H1 (cell line): ENCODE measurements at regions not wholly inside any gene's neighbourhood (a gene's known extent, or its start where the extent isn't known, plus 50 kb on each side); places are given as distances from the start of the nearest gene placed in this dataset.

Experiments
- CTCF ChIA-PET: fragments of 300-600 bp; sonication (Branson Sonifier 250); formaldehyde crosslinking; loops from one replicate; lab custom pipeline; 2021; ENCODE audit not compliant: partially characterized antibody; lab: Charles Lee
- POLR2A ChIA-PET: fragments of 300-600 bp; sonication (Branson Sonifier 250); formaldehyde crosslinking; loops from one replicate; lab custom pipeline; 2021; ENCODE audit warnings: inconsistent platforms; ENCODE audit not compliant: partially characterized antibody; lab: Charles Lee
- DNase-seq, 2 experiments: peaks; one replicate each; pipeline versions ENCODE4 v3.0.0 to v3.0.0-alpha.2; 2010 to 2022; ENCODE audit warnings: low spot score in 2 of 2, low read depth in 1 of 2, mixed read lengths in 1 of 2
- FAIRE-seq: peaks from 2 replicates; lab custom pipeline; 2011; peaks lifted over from hg19 to GRCh38; lab: Jason Lieb, UNC
- H2AFZ ChIP-seq: 2 replicates; pipeline ENCODE4 v1.8.1; 2012; ENCODE audit warnings: low read length, inconsistent platforms
- H2AK5ac ChIP-seq: 2 replicates; pipeline ENCODE4 v1.6.1; 2013; ENCODE audit warnings: low read depth, low read length
- H2BK120ac ChIP-seq: replicated peaks from 2 replicates; pipeline ENCODE3; 2013; ENCODE audit warnings: low read depth, low read length, inconsistent platforms
- H2BK12ac ChIP-seq: 2 replicates; pipeline ENCODE4 v1.6.1; 2013; ENCODE audit warnings: low read depth, low read length
- H2BK15ac ChIP-seq: 2 replicates; pipeline ENCODE4 v1.6.1; 2013; ENCODE audit warnings: low read length
- H2BK20ac ChIP-seq: 2 replicates; pipeline ENCODE4 v1.6.1; 2013; ENCODE audit warnings: low read length
- H2BK5ac ChIP-seq: 2 replicates; pipeline ENCODE4 v1.6.1; 2013; ENCODE audit warnings: low read depth, low read length
- H3K14ac ChIP-seq: 2 replicates; pipeline ENCODE4 v1.6.1; 2013; ENCODE audit warnings: inconsistent platforms; ENCODE audit not compliant: insufficient read length
- H3K18ac ChIP-seq: 2 replicates; pipeline ENCODE4 v1.6.1; 2013; ENCODE audit warnings: low read length; ENCODE audit errors: extremely low read depth
- H3K23ac ChIP-seq: 2 replicates; pipeline ENCODE4 v1.6.1; 2013; ENCODE audit warnings: inconsistent platforms; ENCODE audit not compliant: insufficient read length
- H3K23me2 ChIP-seq: 2 replicates; pipeline ENCODE4 v1.6.1; 2013; ENCODE audit warnings: low read depth, low read length
- H3K27ac ChIP-seq: 2 replicates; pipeline ENCODE4 v1.6.1; 2011; ENCODE audit warnings: low read depth, low read length, inconsistent platforms
- H3K27me3 ChIP-seq, 4 experiments: replicated peaks in 1 of 4; 1 replicate in 1 of 4; 2 replicates in 3 of 4; pipeline versions ENCODE4 v1.6.1 to v1.8.1; 2011 to 2013; ENCODE audit warnings: low read length in 3 of 4, mild to moderate bottlenecking in 3 of 4, inconsistent platforms in 2 of 4, mixed read lengths in 2 of 4, moderate library complexity in 1 of 4; ENCODE audit not compliant: control insufficient read depth in 3 of 4, insufficient read depth in 3 of 4; ENCODE audit errors: extremely low read depth in 1 of 4
- H3K36me3 ChIP-seq, 4 experiments: 2 replicates each; pipeline versions ENCODE4 v1.6.1 to v1.8.1; 2011 to 2013; ENCODE audit warnings: mild to moderate bottlenecking in 4 of 4, low read length in 3 of 4, moderate library complexity in 2 of 4, control low read depth in 1 of 4, inconsistent platforms in 1 of 4; ENCODE audit not compliant: insufficient read depth in 4 of 4, control insufficient read depth in 2 of 4
- H3K4ac ChIP-seq: replicated peaks from 2 replicates; pipeline ENCODE3; 2013; ENCODE audit warnings: low read length, low read depth, mixed read lengths, inconsistent platforms; ENCODE audit not compliant: insufficient read length
- H3K4me1 ChIP-seq, 4 experiments: replicated peaks in 1 of 4; 1 replicate in 1 of 4; 2 replicates in 3 of 4; pipeline versions ENCODE4 v1.6.1 to v1.8.1; 2011 to 2013; ENCODE audit warnings: low read length in 3 of 4, inconsistent platforms in 2 of 4, mixed read lengths in 1 of 4; ENCODE audit not compliant: insufficient read depth in 4 of 4, control insufficient read depth in 3 of 4
- H3K4me2 ChIP-seq, 2 experiments: 2 replicates each; pipeline versions ENCODE4 v1.6.1 to v1.8.1; 2011 to 2013; ENCODE audit warnings: low read depth in 2 of 2, low read length in 2 of 2, control low read depth in 1 of 2, inconsistent platforms in 1 of 2, mild to moderate bottlenecking in 1 of 2; ENCODE audit not compliant: insufficient read depth in 1 of 2
- H3K4me3 ChIP-seq, 4 experiments: fragments of 200-600, 300-600 bp in 1 of 4; sonication (generic), shearing (Covaris generic), sonication (Bioruptor Twin) in 1 of 4; 2 replicates each; pipeline versions ENCODE4 v1.5.1 to v1.8.1; 2011 to 2016; ENCODE audit warnings: low read length in 4 of 4, low read depth in 3 of 4, control low read depth in 2 of 4, inconsistent platforms in 2 of 4, mild to moderate bottlenecking in 2 of 4, mixed read lengths in 1 of 4, moderate library complexity in 1 of 4; ENCODE audit not compliant: insufficient read depth in 2 of 4; ENCODE audit errors: extremely low read depth in 1 of 4
- H3K56ac ChIP-seq: replicated peaks from 2 replicates; pipeline ENCODE3; 2013; ENCODE audit warnings: low read depth, mild to moderate bottlenecking, mixed read lengths, low read length, inconsistent platforms; ENCODE audit not compliant: insufficient read length
- H3K79me1 ChIP-seq: 2 replicates; pipeline ENCODE4 v1.6.1; 2013; ENCODE audit warnings: low read depth, low read length, control low read depth
- H3K79me2 ChIP-seq, 2 experiments: 2 replicates each; pipeline versions ENCODE4 v1.6.1 to v1.8.1; 2012 to 2013; ENCODE audit warnings: low read length in 2 of 2, mild to moderate bottlenecking in 2 of 2, inconsistent platforms in 1 of 2; ENCODE audit not compliant: insufficient read depth in 2 of 2, control insufficient read depth in 1 of 2
- H3K9ac ChIP-seq, 4 experiments: replicated peaks in 1 of 4; 1 replicate in 1 of 4; 2 replicates in 3 of 4; pipeline versions ENCODE4 v1.6.1 to v1.8.1; 2011 to 2013; ENCODE audit warnings: low read depth in 3 of 4, low read length in 3 of 4, control low read depth in 2 of 4, mild to moderate bottlenecking in 2 of 4, moderate library complexity in 2 of 4, inconsistent platforms in 1 of 4; ENCODE audit errors: extremely low read depth in 1 of 4
- H3K9me3 ChIP-seq, 2 experiments: 2 replicates each; pipeline versions ENCODE4 v1.6.1 to v1.8.1; 2012 to 2013; ENCODE audit warnings: mild to moderate bottlenecking in 2 of 2, moderate library complexity in 2 of 2, control low read depth in 1 of 2, inconsistent platforms in 1 of 2, low read depth in 1 of 2, low read length in 1 of 2, mixed read lengths in 1 of 2; ENCODE audit not compliant: insufficient read depth in 2 of 2
- H4K20me1 ChIP-seq, 2 experiments: replicated peaks in 1 of 2; 2 replicates each; pipeline versions ENCODE3 to v1.8.1; 2011 to 2013; ENCODE audit warnings: inconsistent platforms in 2 of 2, low read length in 2 of 2, mild to moderate bottlenecking in 1 of 2; ENCODE audit not compliant: insufficient read depth in 2 of 2, control insufficient read depth in 1 of 2
- H4K5ac ChIP-seq: 2 replicates; pipeline ENCODE4 v1.6.1; 2013; ENCODE audit warnings: low read length, low read depth, mixed read lengths, inconsistent platforms; ENCODE audit not compliant: insufficient read length
- H4K8ac ChIP-seq: 2 replicates; pipeline ENCODE4 v1.8.0; 2013; ENCODE audit warnings: mild to moderate bottlenecking, moderate library complexity, low read length, inconsistent platforms; ENCODE audit not compliant: insufficient read depth; ENCODE audit errors: extremely low read depth
- H4K91ac ChIP-seq: replicated peaks from 2 replicates; pipeline ENCODE3; 2013; ENCODE audit warnings: low read length, mixed read lengths, inconsistent platforms; ENCODE audit not compliant: insufficient read length
- ASH2L ChIP-seq: fragments of 200-600, 300-600 bp; sonication (generic); IDR thresholded peaks from one replicate; pipeline ENCODE4 v1.7.1; 2017; ENCODE audit warnings: low read length
- CTBP2 ChIP-seq: IDR thresholded peaks from 2 replicates; pipeline ENCODE4 v1.7.0; 2011; ENCODE audit warnings: borderline replicate concordance, mild to moderate bottlenecking, moderate library complexity, mixed read lengths, low read length; ENCODE audit not compliant: insufficient read depth, insufficient read length
- FOSL1 ChIP-seq: IDR thresholded peaks from 2 replicates; pipeline ENCODE4 v1.6.1; 2011; ENCODE audit warnings: mild to moderate bottlenecking, low read depth, low read length, moderate library complexity; ENCODE audit not compliant: insufficient read depth
- POLR2AphosphoS5 ChIP-seq: IDR thresholded peaks from 2 replicates; pipeline ENCODE4 v1.6.1; 2011; ENCODE audit warnings: low read depth, low read length
- POU5F1 ChIP-seq: IDR thresholded peaks from 2 replicates; pipeline ENCODE4 v1.6.1; 2011; ENCODE audit warnings: low read depth, mild to moderate bottlenecking, low read length, moderate library complexity
- RAD21 ChIP-seq, 2 experiments: IDR thresholded peaks in 1 of 2; conservative IDR thresholded peaks in 1 of 2; 2 replicates each; pipeline ENCODE4 v1.6.1; 2011; ENCODE audit warnings: low read depth in 2 of 2, low read length in 2 of 2, improper control_type of control experiment in 1 of 2, inconsistent platforms in 1 of 2, mild to moderate bottlenecking in 1 of 2, moderate library complexity in 1 of 2
- RXRA ChIP-seq: IDR thresholded peaks from 2 replicates; pipeline ENCODE4 v1.6.1; 2011; ENCODE audit warnings: low read depth, mild to moderate bottlenecking, low read length, moderate library complexity; ENCODE audit not compliant: insufficient read depth
- SP1 ChIP-seq: IDR thresholded peaks from 2 replicates; pipeline ENCODE4 v1.6.1; 2011; ENCODE audit warnings: low read depth, low read length
- SP2 ChIP-seq: IDR thresholded peaks from 2 replicates; pipeline ENCODE4 v1.6.1; 2012; ENCODE audit warnings: mild to moderate bottlenecking, low read length, inconsistent platforms
- TAF7 ChIP-seq: optimal IDR thresholded peaks from 2 replicates; pipeline ENCODE3; 2011; ENCODE audit warnings: low read depth, mild to moderate bottlenecking, inconsistent platforms, low read length, moderate library complexity, borderline replicate concordance
- TBP ChIP-seq: IDR thresholded peaks from 2 replicates; pipeline ENCODE4 v1.6.1; 2011; ENCODE audit warnings: low read depth, low read length, improper control_type of control experiment
- TEAD4 ChIP-seq: IDR thresholded peaks from 2 replicates; pipeline ENCODE4 v1.6.1; 2012; ENCODE audit warnings: low read depth, low read length, inconsistent platforms, mixed read lengths
- WGBS, 2 experiments: shearing (Covaris generic) in 1 of 2; methylation state at CpG; one replicate each; pipeline versions ENCODE4 v1.1.6 to v1.1.7; 2013 to 2015; ENCODE audit warnings: low lambda C conversion rate in 2 of 2, mixed read lengths in 2 of 2, inconsistent platforms in 1 of 2, low coverage in 1 of 2, missing lambda C conversion rate in 1 of 2; ENCODE audit not compliant: insufficient replicate concordance in 2 of 2, insufficient coverage in 1 of 2, insufficient read length in 1 of 2; ENCODE audit errors: extremely low coverage in 1 of 2, missing lambda C conversion rate in 1 of 2; 5-methylcytosine and 5-hydroxymethylcytosine counted together
- TF ChIP-seq, protein P1 (sequence below): IDR thresholded peaks from 2 replicates; pipeline ENCODE4 v1.6.1; 2012; ENCODE audit warnings: inconsistent platforms

GRCh38 chr15:37576952-37577351 is 357.5 kb upstream of the TMCO5A start:
- POLR2A ChIA-PET: no interaction called here
- TF ChIP-seq TEAD4: no peak
- no peak for TF ChIP-seq TAF7
- no peak for TF ChIP-seq SP2
- no peak for TF ChIP-seq SP1
- no peak for TF ChIP-seq POLR2AphosphoS5
- no peak for TF ChIP-seq POU5F1
- TF ChIP-seq TBP: no peak
- no peak for TF ChIP-seq FOSL1
- TF ChIP-seq, protein P1, sequence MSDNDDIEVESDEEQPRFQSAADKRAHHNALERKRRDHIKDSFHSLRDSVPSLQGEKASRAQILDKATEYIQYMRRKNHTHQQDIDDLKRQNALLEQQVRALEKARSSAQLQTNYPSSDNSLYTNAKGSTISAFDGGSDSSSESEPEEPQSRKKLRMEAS: no peak
- TF ChIP-seq RXRA: no peak
- TF ChIP-seq CTBP2: no peak
- TF ChIP-seq RAD21 (IDR thresholded peaks at IDR 0.05 in 1 of 2, conservative IDR thresholded peaks at IDR 0.05 in 1 of 2; ENCODE audit: low read depth in 2 of 2, low read length in 2 of 2): no peak
- TF ChIP-seq ASH2L: no peak

More at GRCh38 chr15:37576952-37577351, 357.5 kb upstream of the TMCO5A start:
- Histone ChIP-seq H3K4me2 (no peak overlapping the region), H3K4me1 (no peaks in the 10 kb centered on the region; a peak in 1 of 7 replicates), H3K4me3 (no peak overlapping the region), H3K9me3 (no peaks in the 10 kb centered on the region), H3K9ac (no peak overlapping the region), H3K18ac (no peak overlapping the region), H4K5ac (no peak overlapping the region), H3K14ac (no peak overlapping the region), H3K79me1 (no peaks in the 10 kb centered on the region), H2AK5ac (no peak overlapping the region), H2BK15ac (no peak overlapping the region), H3K79me2 (no peaks in the 10 kb centered on the region), H4K20me1 (no peaks in the 10 kb centered on the region), H3K4ac (no peak overlapping the region), H2BK20ac (no peak overlapping the region), H3K27me3 (no peaks in the 10 kb centered on the region), H2BK120ac (no peak overlapping the region), H2BK12ac (no peak overlapping the region), H3K56ac (no peak overlapping the region), H2AFZ (no peak overlapping the region), H4K8ac (no peak overlapping the region), H3K23me2 (no peaks in the 10 kb centered on the region), H3K27ac (no peak overlapping the region), H2BK5ac (no peak overlapping the region), H3K36me3 (no peaks in the 10 kb centered on the region), H4K91ac (no peak overlapping the region), H3K23ac (no peak overlapping the region)
- DNase-seq (no peak), FAIRE-seq (no peak)
- 87% methylated on average over 2 of the region's 2 CpGs; no CpG with 5 or more reads in 1 of the 2 experiments for WGBS, 2 experiments
- CTCF ChIA-PET: no interaction called here
